Neural progenitor cell (in vitro differentiated cells): ENCODE measurements at regions not wholly inside any gene's neighbourhood (a gene's known extent, or its start where the extent isn't known, plus 50 kb on each side); places are given as distances from the start of the nearest gene placed in this dataset.
"Not testable (repeated sequence)": the region's sequence is repeated elsewhere in the genome, so short reads cannot be mapped to it uniquely, and the experiment has no call there.

Experiments used
- DNase-seq: peaks from one replicate; pipeline ENCODE4 v3.0.0-alpha.2; 2016; ENCODE audit warnings: low spot score
- H2AFZ ChIP-seq: fragments of 200-600 bp; sonication (generic); replicated peaks from 2 replicates; pipeline ENCODE4 v1.6.1; 2016; ENCODE audit warnings: antibody characterized with exemption
- H3F3A ChIP-seq: fragments of 200-600 bp; sonication (generic); 2 replicates; pipeline ENCODE4 v1.6.1; 2016; ENCODE audit warnings: antibody characterized with exemption, low read depth
- H3K27ac ChIP-seq: fragments of 200-600 bp; sonication (generic); 2 replicates; pipeline ENCODE4 v1.5.1; 2016; ENCODE audit warnings: mild to moderate bottlenecking
- H3K27me3 ChIP-seq: fragments of 200-600 bp; sonication (generic); 2 replicates; pipeline ENCODE4 v1.6.1; 2016; ENCODE audit warnings: mild to moderate bottlenecking, moderate library complexity
- H3K36me3 ChIP-seq: fragments of 200-600 bp; sonication (generic); 2 replicates; pipeline ENCODE4 v1.5.1; 2016
- H3K4me1 ChIP-seq: fragments of 200-600 bp; sonication (generic); 2 replicates; pipeline ENCODE4 v1.6.1; 2016; ENCODE audit warnings: mixed run types
- H3K4me2 ChIP-seq: fragments of 200-600 bp; sonication (generic); 2 replicates; pipeline ENCODE4 v1.6.1; 2016
- H3K4me3 ChIP-seq: fragments of 200-600 bp; sonication (generic); 2 replicates; pipeline ENCODE4 v1.5.1; 2016
- H3K79me2 ChIP-seq: fragments of 200-600 bp; sonication (generic); 2 replicates; pipeline ENCODE4 v1.6.1; 2016; ENCODE audit warnings: low read depth
- H3K9ac ChIP-seq: fragments of 200-600 bp; sonication (generic); 2 replicates; pipeline ENCODE4 v1.6.1; 2016
- H3K9me3 ChIP-seq: fragments of 200-600 bp; sonication (generic); 2 replicates; pipeline ENCODE4 v1.5.1; 2016; ENCODE audit warnings: low read depth
- H4K20me1 ChIP-seq: fragments of 200-600 bp; sonication (generic); 2 replicates; pipeline ENCODE4 v1.6.1; 2016; ENCODE audit warnings: low read depth
- H3K27ac Mint-ChIP-seq: 3 replicates; pipeline ENCODE4 v1.8.0; 2021; ENCODE audit warnings: mixed read lengths
- H3K27me3 Mint-ChIP-seq: 2 replicates; pipeline ENCODE4 v1.8.0; 2022; ENCODE audit warnings: low read depth, mild to moderate bottlenecking, inconsistent platforms, moderate library complexity, mixed read lengths; ENCODE audit not compliant: insufficient read depth
- H3K36me3 Mint-ChIP-seq: 3 replicates; pipeline ENCODE4 v1.8.0; 2021; ENCODE audit warnings: mixed read lengths
- H3K4me1 Mint-ChIP-seq: 3 replicates; pipeline ENCODE4 v1.8.0; 2021; ENCODE audit warnings: mixed read lengths
- H3K4me3 Mint-ChIP-seq: 3 replicates; pipeline ENCODE4 v1.8.0; 2021; ENCODE audit warnings: mild to moderate bottlenecking, moderate library complexity, mixed read lengths
- H3K9me3 Mint-ChIP-seq: 3 replicates; pipeline ENCODE4 v1.8.0; 2020; ENCODE audit warnings: mixed read lengths
- TF ChIP-seq, protein P1 (sequence below): fragments of 200-600 bp; sonication (generic); IDR thresholded peaks from 2 replicates; pipeline ENCODE4 v1.5.1; 2017; ENCODE audit warnings: antibody characterized with exemption, mild to moderate bottlenecking

GRCh38 chr6:147651-148050, 144.6 kb upstream of the DUSP22 start:
- not testable (repeated sequence) for H3K27ac ChIP-seq, H2AFZ ChIP-seq, H4K20me1 ChIP-seq, H3K9ac ChIP-seq, H3K4me3 ChIP-seq, H3K4me2 ChIP-seq, H3K9me3 Mint-ChIP-seq, H3K4me1 Mint-ChIP-seq, DNase-seq, H3K27ac Mint-ChIP-seq, H3K27me3 ChIP-seq, H3K9me3 ChIP-seq, H3K79me2 ChIP-seq, H3K36me3 ChIP-seq, H3K4me1 ChIP-seq, H3K36me3 Mint-ChIP-seq, H3K27me3 Mint-ChIP-seq, H3K4me3 Mint-ChIP-seq, H3F3A ChIP-seq

- not testable (repeated sequence) for H3K4me3 Mint-ChIP-seq, H3K9me3 Mint-ChIP-seq, H3K4me3 ChIP-seq, H3K4me1 ChIP-seq, H3K27me3 ChIP-seq, H3K36me3 Mint-ChIP-seq, H4K20me1 ChIP-seq, H3K27me3 Mint-ChIP-seq, H3K79me2 ChIP-seq, H3K27ac Mint-ChIP-seq, H3F3A ChIP-seq, H3K36me3 ChIP-seq, H3K9ac ChIP-seq, H3K9me3 ChIP-seq, H3K27ac ChIP-seq, H2AFZ ChIP-seq, H3K4me2 ChIP-seq
- H3K4me1 Mint-ChIP-seq, result peaks cover 14% of the 10 kb centered on the region
- TF ChIP-seq, protein P1, sequence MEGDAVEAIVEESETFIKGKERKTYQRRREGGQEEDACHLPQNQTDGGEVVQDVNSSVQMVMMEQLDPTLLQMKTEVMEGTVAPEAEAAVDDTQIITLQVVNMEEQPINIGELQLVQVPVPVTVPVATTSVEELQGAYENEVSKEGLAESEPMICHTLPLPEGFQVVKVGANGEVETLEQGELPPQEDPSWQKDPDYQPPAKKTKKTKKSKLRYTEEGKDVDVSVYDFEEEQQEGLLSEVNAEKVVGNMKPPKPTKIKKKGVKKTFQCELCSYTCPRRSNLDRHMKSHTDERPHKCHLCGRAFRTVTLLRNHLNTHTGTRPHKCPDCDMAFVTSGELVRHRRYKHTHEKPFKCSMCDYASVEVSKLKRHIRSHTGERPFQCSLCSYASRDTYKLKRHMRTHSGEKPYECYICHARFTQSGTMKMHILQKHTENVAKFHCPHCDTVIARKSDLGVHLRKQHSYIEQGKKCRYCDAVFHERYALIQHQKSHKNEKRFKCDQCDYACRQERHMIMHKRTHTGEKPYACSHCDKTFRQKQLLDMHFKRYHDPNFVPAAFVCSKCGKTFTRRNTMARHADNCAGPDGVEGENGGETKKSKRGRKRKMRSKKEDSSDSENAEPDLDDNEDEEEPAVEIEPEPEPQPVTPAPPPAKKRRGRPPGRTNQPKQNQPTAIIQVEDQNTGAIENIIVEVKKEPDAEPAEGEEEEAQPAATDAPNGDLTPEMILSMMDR, result peak; percentile 58
- DNase-seq, result peak; percentile 57
These were observed 144.0 kb upstream of the DUSP22 start for GRCh38 chr6:148051-148984.

- not testable (repeated sequence) for H3K36me3 ChIP-seq, H3K9me3 ChIP-seq, H3K9ac ChIP-seq, H3K36me3 Mint-ChIP-seq, H3K27ac Mint-ChIP-seq, H3K27me3 ChIP-seq, H4K20me1 ChIP-seq, H3K4me3 ChIP-seq, H2AFZ ChIP-seq, H3K27ac ChIP-seq, DNase-seq, H3K4me3 Mint-ChIP-seq, H3K4me2 ChIP-seq, H3K9me3 Mint-ChIP-seq, H3K27me3 Mint-ChIP-seq, H3K4me1 ChIP-seq, H3F3A ChIP-seq, H3K79me2 ChIP-seq
- peaks cover 20% of the 10 kb centered on the region for H3K4me1 Mint-ChIP-seq
These were observed 142.1 kb upstream of the DUSP22 start for GRCh38 chr6:150147-150546.

GRCh38 chr6:152436-152835, 139.9 kb upstream of the DUSP22 start:
- H3K9me3 Mint-ChIP-seq, H3K27ac ChIP-seq, H3K4me1 ChIP-seq, H3K4me2 ChIP-seq, H3K4me3 Mint-ChIP-seq, H3F3A ChIP-seq, H3K27ac Mint-ChIP-seq, H3K9me3 ChIP-seq, H4K20me1 ChIP-seq, H3K9ac ChIP-seq, H3K27me3 ChIP-seq, H3K36me3 ChIP-seq, H2AFZ ChIP-seq, H3K36me3 Mint-ChIP-seq, H3K79me2 ChIP-seq, H3K4me3 ChIP-seq, DNase-seq: not testable (repeated sequence)
- H3K4me1 Mint-ChIP-seq, result peaks cover 20% of the 10 kb centered on the region
- H3K27me3 Mint-ChIP-seq, result peaks cover 10% of the 10 kb centered on the region

DNA sequence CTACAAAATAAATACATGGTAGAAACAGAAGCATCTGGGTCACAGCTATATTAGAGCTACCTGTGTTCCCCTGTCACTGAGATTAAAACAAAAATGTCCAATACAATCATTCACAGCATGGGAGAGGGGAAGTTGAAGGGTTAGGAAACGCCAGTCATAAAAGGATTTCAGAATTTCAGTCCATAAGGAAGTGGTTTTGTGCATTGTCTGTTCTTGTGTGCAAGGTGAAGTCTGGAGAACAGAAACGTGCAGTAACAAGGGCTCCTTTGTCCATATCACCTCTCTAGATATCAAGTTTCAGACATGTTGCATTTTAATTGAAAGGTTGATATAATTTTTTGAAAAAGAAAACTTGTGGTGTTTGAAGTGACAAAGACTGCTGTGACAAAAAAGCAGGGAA, 139.3 kb upstream of the DUSP22 start:
- H3F3A ChIP-seq, H3K79me2 ChIP-seq, H4K20me1 ChIP-seq, H3K9me3 Mint-ChIP-seq, H3K9ac ChIP-seq, H3K4me3 ChIP-seq, H3K36me3 ChIP-seq, DNase-seq, H3K36me3 Mint-ChIP-seq, H3K27ac ChIP-seq, H3K4me2 ChIP-seq, H3K9me3 ChIP-seq, H3K4me3 Mint-ChIP-seq, H3K4me1 ChIP-seq, H3K27me3 ChIP-seq, H3K27ac Mint-ChIP-seq, H2AFZ ChIP-seq: not testable (repeated sequence)
- peaks cover 20% of the 10 kb centered on the region for H3K4me1 Mint-ChIP-seq
- H3K27me3 Mint-ChIP-seq, result peaks cover 10% of the 10 kb centered on the region

DNA sequence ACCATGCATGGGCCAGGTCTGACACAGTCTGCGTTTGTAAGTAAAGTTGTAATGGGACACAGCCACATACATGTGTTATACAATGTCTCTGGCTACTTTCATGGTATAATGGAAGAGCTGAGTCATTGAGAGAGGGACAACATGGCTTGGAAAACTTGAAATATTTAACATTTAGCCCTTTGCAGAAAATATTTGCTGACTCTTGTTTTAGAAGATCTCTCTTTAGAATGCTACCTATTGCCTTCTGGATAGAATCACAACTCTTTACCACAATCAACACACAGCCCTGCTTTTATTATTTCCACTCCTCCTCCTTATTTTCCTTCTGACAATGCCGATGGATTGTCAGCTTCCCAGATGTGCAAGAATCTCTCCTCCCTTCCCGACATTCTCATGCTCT, 138.4 kb upstream of the DUSP22 start:
- H2AFZ ChIP-seq, H3K9me3 ChIP-seq, H3K4me2 ChIP-seq, H3K79me2 ChIP-seq, H4K20me1 ChIP-seq, H3K9me3 Mint-ChIP-seq, H3K9ac ChIP-seq, DNase-seq, H3K4me1 ChIP-seq, H3K36me3 ChIP-seq, H3K36me3 Mint-ChIP-seq, H3K27ac ChIP-seq, H3K27me3 ChIP-seq, H3K4me3 ChIP-seq, H3F3A ChIP-seq, H3K4me3 Mint-ChIP-seq, H3K27ac Mint-ChIP-seq: not testable (repeated sequence)
- Mint-ChIP-seq H3K27me3 (peaks cover 10% of the 10 kb centered on the region), H3K4me1 (peaks cover 20% of the 10 kb centered on the region)

- not testable (repeated sequence) for H3K4me2 ChIP-seq, H3K27ac Mint-ChIP-seq, H3K27me3 ChIP-seq, H2AFZ ChIP-seq, H3K27ac ChIP-seq, H3K9me3 Mint-ChIP-seq, H3K9ac ChIP-seq, DNase-seq, H3K4me3 Mint-ChIP-seq, H3K4me3 ChIP-seq, H3K36me3 ChIP-seq, H3K79me2 ChIP-seq, H3K36me3 Mint-ChIP-seq, H3F3A ChIP-seq, H3K27me3 Mint-ChIP-seq, H3K9me3 ChIP-seq, H4K20me1 ChIP-seq, H3K4me1 ChIP-seq
- H3K4me1 Mint-ChIP-seq, result peaks cover 20% of the 10 kb centered on the region
These were observed 137.8 kb upstream of the DUSP22 start for GRCh38 chr6:154321-155092.
